SU-DHL-6 (cell line): ENCODE measurements at regions not wholly inside any gene's neighbourhood (a gene's known extent, or its start where the extent isn't known, plus 50 kb on each side); places are given as distances from the start of the nearest gene placed in this dataset.

Experiments used
- CTCF ChIP-seq: fragments of 200-600 bp; sonication (generic); IDR thresholded peaks from one replicate; pipeline ENCODE4 v1.5.1; 2017; ENCODE audit warnings: antibody characterized with exemption, mild to moderate bottlenecking, low read length, moderate library complexity; ENCODE audit not compliant: insufficient read depth, poor library complexity, severe bottlenecking
- EZH2phosphoT487 ChIP-seq: fragments of 200-600 bp; sonication (generic), shearing (Covaris generic); conservative IDR thresholded peaks from 2 replicates; pipeline ENCODE4 v1.6.1; 2018; ENCODE audit warnings: mild to moderate bottlenecking, antibody characterized with exemption, low read length, moderate library complexity, mixed read lengths

DNA sequence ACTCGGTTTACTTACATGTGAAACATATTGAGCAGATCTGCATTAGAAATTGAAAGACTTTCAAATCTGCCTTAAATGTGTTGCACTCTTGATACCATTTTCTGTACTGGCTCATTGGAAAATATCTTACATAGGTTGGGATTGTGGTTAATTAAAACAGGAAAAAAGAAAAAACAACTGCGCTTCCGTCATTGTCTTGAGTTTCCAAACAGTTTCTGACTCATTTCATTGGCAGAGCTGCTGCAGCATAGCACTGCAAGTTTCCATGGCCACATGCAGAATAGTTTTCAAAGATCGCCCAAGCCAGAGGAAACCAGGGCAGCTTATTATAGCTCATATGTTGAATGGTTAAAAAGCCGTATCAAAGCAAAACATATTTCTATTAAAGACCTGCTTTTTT is 446.6 kb upstream of the BCHE start:
- no peak for TF ChIP-seq CTCF
- TF ChIP-seq EZH2phosphoT487 = no peak
